GM23248 (cell line): ENCODE measurements at regions not wholly inside any gene's neighbourhood (a gene's known extent, or its start where the extent isn't known, plus 50 kb on each side); places are given as distances from the start of the nearest gene placed in this dataset.
"Not testable (repeated sequence)": the region's sequence is repeated elsewhere in the genome, so short reads cannot be mapped to it uniquely, and the experiment has no call there.

ENCODE experiments used
- DNase-seq: peaks from one replicate; pipeline ENCODE4 v3.0.0-alpha.2; 2015
- H2AFZ ChIP-seq: fragments of 200-600 bp; sonication (generic); 2 replicates; pipeline ENCODE4 v1.6.1; 2016; ENCODE audit warnings: antibody characterized with exemption
- H3F3A ChIP-seq: fragments of 200-600 bp; sonication (generic); 2 replicates; pipeline ENCODE4 v1.6.1; 2016; ENCODE audit warnings: mild to moderate bottlenecking, antibody characterized with exemption, mixed run types; ENCODE audit not compliant: insufficient read depth
- H3K27ac ChIP-seq: fragments of 200-600 bp; sonication (generic); 2 replicates; pipeline ENCODE4 v1.5.1; 2016; ENCODE audit warnings: mild to moderate bottlenecking
- H3K27me3 ChIP-seq: fragments of 200-600 bp; sonication (generic); replicated peaks from 2 replicates; pipeline ENCODE4 v1.6.1; 2016; ENCODE audit warnings: mild to moderate bottlenecking; ENCODE audit not compliant: insufficient read depth
- H3K36me3 ChIP-seq: fragments of 200-600 bp; sonication (generic); 2 replicates; pipeline ENCODE4 v1.6.1; 2016; ENCODE audit warnings: low read depth, mild to moderate bottlenecking
- H3K4me1 ChIP-seq: fragments of 200-600 bp; sonication (generic); 2 replicates; pipeline ENCODE4 v1.6.1; 2016; ENCODE audit warnings: mild to moderate bottlenecking; ENCODE audit not compliant: insufficient read depth
- H3K4me2 ChIP-seq: fragments of 200-600 bp; sonication (generic); one replicate; pipeline ENCODE4 v1.6.1; 2016; ENCODE audit warnings: mild to moderate bottlenecking; ENCODE audit not compliant: unreplicated experiment
- H3K4me3 ChIP-seq: fragments of 200-600 bp; sonication (generic); 2 replicates; pipeline ENCODE4 v1.5.1; 2016; ENCODE audit warnings: mild to moderate bottlenecking
- H3K79me2 ChIP-seq: fragments of 200-600 bp; sonication (generic); 2 replicates; pipeline ENCODE4 v1.6.1; 2016; ENCODE audit warnings: mild to moderate bottlenecking; ENCODE audit not compliant: insufficient read depth
- H3K9ac ChIP-seq: fragments of 200-600 bp; sonication (generic); 2 replicates; pipeline ENCODE4 v1.6.1; 2016; ENCODE audit warnings: mild to moderate bottlenecking
- H3K9me2 ChIP-seq: fragments of 200-600 bp; sonication (generic); 2 replicates; pipeline ENCODE4 v1.6.1; 2016; ENCODE audit warnings: mixed run types, mild to moderate bottlenecking, moderate library complexity; ENCODE audit not compliant: insufficient read depth
- H3K9me3 ChIP-seq: fragments of 200-600 bp; sonication (generic); one replicate; pipeline ENCODE4 v1.6.1; 2017; ENCODE audit warnings: low read depth
- H4K20me1 ChIP-seq: fragments of 200-600 bp; sonication (generic); 2 replicates; pipeline ENCODE4 v1.6.0; 2016; ENCODE audit not compliant: insufficient read depth
- EZH2 ChIP-seq: fragments of 200-600 bp; sonication (generic); IDR thresholded peaks from 2 replicates; pipeline ENCODE4 v1.6.1; 2018; ENCODE audit warnings: antibody characterized with exemption, mild to moderate bottlenecking; ENCODE audit not compliant: insufficient read depth, poor library complexity, severe bottlenecking
- EZH2phosphoT487 ChIP-seq: fragments of 200-600 bp; sonication (generic); IDR thresholded peaks from 2 replicates; pipeline ENCODE4 v1.6.1; 2018; ENCODE audit warnings: antibody characterized with exemption, moderate library complexity, mild to moderate bottlenecking, low read depth; ENCODE audit not compliant: insufficient read depth
- WGBS, 2 experiments: methylation state at CpG; one replicate each; pipeline ENCODE4 v1.1.6; 2015 to 2017; ENCODE audit warnings: low lambda C conversion rate in 2 of 2, low coverage in 1 of 2; ENCODE audit errors: missing lambda C conversion rate in 2 of 2; 5-methylcytosine and 5-hydroxymethylcytosine counted together
- in situ Hi-C: fragments of 300-500 bp; cut with MboI; formaldehyde crosslinking; loops from 2 replicates; pipeline ENCODE4 v1.15.0; 2020

DNA sequence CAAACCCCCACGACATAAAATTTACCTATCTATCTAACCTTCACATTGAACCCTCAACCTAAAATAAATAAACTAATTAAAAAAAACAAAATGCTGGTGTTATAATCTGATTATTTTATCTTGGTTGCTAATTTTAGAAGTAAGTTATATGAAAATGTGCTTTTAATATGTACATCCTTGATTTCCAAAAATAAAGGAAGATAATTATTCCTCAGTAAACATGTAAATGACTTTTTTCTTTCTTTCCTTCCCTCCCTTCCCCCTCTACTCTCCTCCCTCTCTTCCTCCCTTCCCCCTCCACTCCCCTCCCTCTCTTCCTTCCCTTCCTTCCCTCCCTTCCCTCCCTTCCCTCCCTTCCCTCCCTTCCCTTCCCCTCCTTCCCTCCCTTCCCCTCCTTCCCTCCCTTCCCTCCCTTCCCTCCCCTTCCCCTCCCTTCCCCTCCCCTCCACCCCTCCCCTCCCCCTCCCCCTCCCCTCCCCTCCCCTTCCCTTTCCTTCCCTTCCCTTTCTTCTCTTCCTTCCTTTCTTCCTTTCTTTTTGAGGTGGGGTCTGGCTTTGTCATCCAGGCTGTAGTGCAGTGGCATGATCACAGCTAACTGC is 180.0 kb upstream of the GIMD1 start:
- DNase-seq: no peak
- Histone ChIP-seq H3K27me3 (no peaks in the 10 kb centered on the region), H3K4me3 (no peak overlapping the region), H3F3A (no peaks in the 10 kb centered on the region), H2AFZ (no peak overlapping the region), H3K4me2 (no peak overlapping the region), H4K20me1 (no peaks in the 10 kb centered on the region), H3K79me2 (no peaks in the 10 kb centered on the region), H3K36me3 (no peaks in the 10 kb centered on the region), H3K9ac (no peak overlapping the region), H3K9me3 (no peaks in the 10 kb centered on the region), H3K27ac (no peak overlapping the region), H3K4me1 (no peaks in the 10 kb centered on the region), H3K9me2 (no peaks in the 10 kb centered on the region)
- in situ Hi-C loops: no loop called here
- 85 to 94% methylated on average over 1 of the region's 1 CpG for WGBS, 2 experiments
- TF ChIP-seq EZH2: no peak
- TF ChIP-seq EZH2phosphoT487: no peak

DNA sequence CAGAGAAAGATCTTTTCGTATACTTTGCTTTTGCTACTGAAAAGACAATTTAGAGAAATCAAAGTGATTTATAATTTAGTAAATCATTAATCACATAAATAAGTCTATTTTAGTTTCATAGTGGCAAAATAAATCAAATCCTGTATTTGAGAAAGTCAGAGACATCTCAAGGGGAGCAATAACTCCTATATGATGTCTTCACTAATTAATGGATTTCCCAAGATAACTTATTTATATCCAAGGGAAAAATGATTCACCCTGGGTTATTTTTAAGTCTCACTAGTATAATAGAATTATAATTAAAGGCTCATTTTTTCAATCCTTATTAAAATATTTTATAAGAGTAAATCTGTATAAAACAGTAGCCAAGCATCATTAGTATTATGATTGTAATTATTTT is 177.8 kb upstream of the GIMD1 start:
- H3K9me2 ChIP-seq: no peaks in the 10 kb centered on the region
- H3K27ac ChIP-seq: no peak overlapping the region
- no peaks in the 10 kb centered on the region for H4K20me1 ChIP-seq
- H3K4me1 ChIP-seq: peaks cover 6% of the 10 kb centered on the region; the same call in 1 of the 2 replicates
- no peaks in the 10 kb centered on the region for H3K9me3 ChIP-seq
- H3F3A ChIP-seq: peaks cover 2% of the 10 kb centered on the region; the same call in 1 of the 2 replicates
- no peak for TF ChIP-seq EZH2
- no peak for TF ChIP-seq EZH2phosphoT487
- H3K27me3 ChIP-seq: no peaks in the 10 kb centered on the region
- no peak overlapping the region for H3K4me3 ChIP-seq
- 94 to 98% methylated on average over 1 of the region's 1 CpG for WGBS, 2 experiments
- in situ Hi-C loops: no loop called here
- H3K4me2 ChIP-seq: no peak overlapping the region
- H2AFZ ChIP-seq: no peak overlapping the region
- no peak overlapping the region for H3K9ac ChIP-seq
- no peaks in the 10 kb centered on the region for H3K36me3 ChIP-seq
- H3K79me2 ChIP-seq: no peaks in the 10 kb centered on the region
- no peak for DNase-seq

DNA sequence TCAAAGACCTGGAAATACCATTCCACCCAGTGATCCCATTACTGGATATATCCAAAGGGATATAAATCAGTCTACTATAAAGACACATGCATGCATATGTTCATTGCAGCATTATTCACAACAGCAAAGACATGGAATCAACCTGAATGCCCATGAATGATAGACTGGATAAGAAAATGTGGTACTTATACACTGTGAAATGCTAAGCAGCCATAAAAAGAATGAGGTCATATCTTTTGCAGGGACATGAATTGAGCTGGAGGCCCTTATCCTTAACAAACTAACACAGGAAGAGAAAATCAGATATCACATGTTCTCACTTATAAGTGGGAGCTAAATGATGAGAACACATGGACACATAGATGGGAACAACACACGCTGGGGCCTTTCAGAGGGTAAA is 174.0 kb upstream of the GIMD1 start:
- in situ Hi-C loops, H3F3A ChIP-seq: not testable (repeated sequence)

DNA sequence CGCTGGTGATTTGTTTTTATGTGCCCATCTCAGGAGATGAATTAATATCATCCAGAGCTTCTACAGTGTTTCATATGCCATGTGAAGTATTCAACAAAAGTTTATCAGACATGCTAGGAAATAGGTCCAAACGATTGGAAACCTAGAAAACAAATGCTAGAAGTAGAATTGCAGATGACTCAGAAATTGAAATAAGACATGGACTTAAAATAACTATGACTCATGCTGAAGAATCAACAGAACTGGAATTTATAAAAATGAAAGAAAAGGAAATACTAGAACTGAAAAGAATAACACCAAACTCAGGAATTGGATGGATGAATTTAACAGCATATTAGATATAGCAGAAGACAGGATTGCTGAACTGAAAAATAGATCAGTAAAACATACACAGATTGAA is 172.7 kb upstream of the GIMD1 start:
- no peak for TF ChIP-seq EZH2phosphoT487
- TF ChIP-seq EZH2: no peak
- WGBS, 2 experiments: 0 to 5% methylated on average over 2 of the region's 2 CpGs
- Histone ChIP-seq H4K20me1 (no peaks in the 10 kb centered on the region), H3K9me2 (no peaks in the 10 kb centered on the region), H3F3A (peaks cover 6% of the 10 kb centered on the region; the same call in 1 of the 2 replicates), H3K9me3 (no peaks in the 10 kb centered on the region), H2AFZ (peak overlapping the region; percentile 48), H3K4me2 (peak overlapping the region; percentile 63), H3K27ac (peak overlapping the region; percentile 25), H3K4me1 (peaks cover 13% of the 10 kb centered on the region), H3K79me2 (no peaks in the 10 kb centered on the region), H3K4me3 (peak overlapping the region; percentile 46), H3K9ac (no peak overlapping the region), H3K27me3 (no peaks in the 10 kb centered on the region), H3K36me3 (no peaks in the 10 kb centered on the region)
- in situ Hi-C loops: no loop called here
- DNase-seq: peak; percentile 81

More for the DNA sequence above, 174.0 kb upstream of the GIMD1 start:
- H3K4me3 ChIP-seq, H3K36me3 ChIP-seq, H3K27ac ChIP-seq, H3K79me2 ChIP-seq, H2AFZ ChIP-seq, H3K4me2 ChIP-seq, DNase-seq, H4K20me1 ChIP-seq, H3K9me2 ChIP-seq, H3K9me3 ChIP-seq, H3K27me3 ChIP-seq, H3K9ac ChIP-seq: not testable (repeated sequence)
- WGBS, 2 experiments: 83 to 93% methylated on average over 1 of the region's 1 CpG
- H3K4me1 ChIP-seq: peaks cover 13% of the 10 kb centered on the region

DNA sequence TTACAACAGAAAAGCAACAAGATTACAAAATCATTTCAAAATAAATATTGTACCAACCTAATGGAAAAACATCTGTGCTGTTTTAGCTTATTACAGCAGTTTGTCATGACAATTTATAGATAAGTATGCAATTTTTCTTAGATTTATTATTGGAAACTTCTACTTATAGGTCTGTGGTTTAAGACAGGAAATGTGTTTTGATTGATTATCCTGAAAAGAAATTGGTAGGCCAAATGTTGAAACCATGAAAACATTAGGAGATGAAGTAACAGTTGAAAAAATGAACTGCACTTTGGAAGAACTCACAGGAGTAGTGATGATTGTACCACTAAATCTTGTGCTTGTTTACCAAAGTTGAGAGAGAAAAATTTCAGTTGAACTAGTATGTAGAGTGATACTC is 162.2 kb upstream of the GIMD1 start:
- Histone ChIP-seq H3K9ac (no peak overlapping the region), H3K27ac (peak overlapping the region; percentile 74), H3K4me3 (no peak overlapping the region), H3K79me2 (no peaks in the 10 kb centered on the region), H3K27me3 (no peaks in the 10 kb centered on the region), H3K4me1 (peaks cover 25% of the 10 kb centered on the region), H3K36me3 (no peaks in the 10 kb centered on the region), H4K20me1 (no peaks in the 10 kb centered on the region), H3K4me2 (peak overlapping the region; percentile 65), H3K9me2 (peaks cover 3% of the 10 kb centered on the region; the same call in 1 of the 2 replicates), H3K9me3 (no peaks in the 10 kb centered on the region), H2AFZ (peak overlapping the region; percentile 61), H3F3A (peaks cover 15% of the 10 kb centered on the region)
- peak; percentile 26 for DNase-seq
- in situ Hi-C loops: no loop called here
- TF ChIP-seq EZH2phosphoT487 (no peak), EZH2 (no peak)
